ENCODE measurements at regions not wholly inside any gene's neighbourhood (a gene's known extent, or its start where the extent isn't known, plus 50 kb on each side); places are given as distances from the start of the nearest gene placed in this dataset.
A peak's percentile ranks its signal among the peaks of the same experiment; 100 is the strongest.

DNA sequence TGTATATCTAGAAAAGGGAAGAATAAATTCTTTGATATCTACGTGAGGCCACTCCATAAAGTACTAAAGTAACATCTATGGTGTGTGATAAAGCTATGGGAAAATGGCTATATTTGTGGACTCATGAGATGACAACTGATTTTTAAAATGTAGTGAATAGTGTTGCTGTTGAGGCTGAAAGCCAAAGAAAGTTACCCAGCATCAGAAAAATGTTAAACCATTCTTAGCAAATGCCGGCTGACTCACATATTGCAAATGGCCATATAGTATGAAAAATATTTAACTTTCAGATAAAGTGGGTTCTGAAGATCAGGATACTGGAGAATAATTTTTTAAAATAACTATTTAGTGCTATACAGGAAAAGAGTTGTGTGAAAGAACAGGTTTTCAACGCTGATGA is 129.9 kb upstream of the GRIK2 start:
- no peak for DNase-seq
- H3K4me3 ChIP-seq = no peak overlapping the region
- no peaks in the 10 kb centered on the region for H3K4me1 ChIP-seq
- H3K36me3 ChIP-seq = no peaks in the 10 kb centered on the region
- TF ChIP-seq POLR2A (IDR thresholded peaks at IDR 0.05) (no peak), POLR2AphosphoS5 (IDR thresholded peaks at IDR 0.05) (no peak), EP300 (IDR thresholded peaks at IDR 0.05) (no peak)
- TF ChIP-seq, protein P1, sequence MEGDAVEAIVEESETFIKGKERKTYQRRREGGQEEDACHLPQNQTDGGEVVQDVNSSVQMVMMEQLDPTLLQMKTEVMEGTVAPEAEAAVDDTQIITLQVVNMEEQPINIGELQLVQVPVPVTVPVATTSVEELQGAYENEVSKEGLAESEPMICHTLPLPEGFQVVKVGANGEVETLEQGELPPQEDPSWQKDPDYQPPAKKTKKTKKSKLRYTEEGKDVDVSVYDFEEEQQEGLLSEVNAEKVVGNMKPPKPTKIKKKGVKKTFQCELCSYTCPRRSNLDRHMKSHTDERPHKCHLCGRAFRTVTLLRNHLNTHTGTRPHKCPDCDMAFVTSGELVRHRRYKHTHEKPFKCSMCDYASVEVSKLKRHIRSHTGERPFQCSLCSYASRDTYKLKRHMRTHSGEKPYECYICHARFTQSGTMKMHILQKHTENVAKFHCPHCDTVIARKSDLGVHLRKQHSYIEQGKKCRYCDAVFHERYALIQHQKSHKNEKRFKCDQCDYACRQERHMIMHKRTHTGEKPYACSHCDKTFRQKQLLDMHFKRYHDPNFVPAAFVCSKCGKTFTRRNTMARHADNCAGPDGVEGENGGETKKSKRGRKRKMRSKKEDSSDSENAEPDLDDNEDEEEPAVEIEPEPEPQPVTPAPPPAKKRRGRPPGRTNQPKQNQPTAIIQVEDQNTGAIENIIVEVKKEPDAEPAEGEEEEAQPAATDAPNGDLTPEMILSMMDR (IDR thresholded peaks at IDR 0.05) = no peak
- intact Hi-C loops (cut with DNase I; ENCODE audit: low total_unique reads) = no loop called here
- H3K9me3 ChIP-seq = peaks cover 0 to 13% (median 5%) of the 10 kb centered on the region in 4 donors
- H3K27me3 ChIP-seq = no peaks in the 10 kb centered on the region
- WGBS, 5 donors = 81 to 88% (median 82%) methylated on average over 3 of the region's 3 CpGs
- no peak overlapping the region for H3K27ac ChIP-seq

DNA sequence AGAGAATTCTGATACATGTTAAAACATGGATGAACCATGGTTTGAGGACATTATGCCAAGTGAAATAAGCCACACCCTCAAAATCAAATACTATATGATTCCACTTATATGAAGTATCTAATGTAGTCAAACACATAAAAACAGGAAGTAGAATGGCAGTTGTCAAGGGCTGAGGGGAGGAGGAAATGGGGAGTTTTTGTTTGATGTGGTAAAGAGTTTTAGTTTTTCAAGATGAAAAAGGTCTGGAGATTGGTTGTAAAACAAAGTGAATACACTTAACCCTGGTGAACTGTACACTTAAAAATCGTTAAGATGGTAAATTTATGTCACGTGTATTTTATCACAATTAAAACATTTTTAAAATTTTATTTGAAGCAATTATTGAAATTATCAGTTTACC is 127.4 kb upstream of the GRIK2 start:
- H3K9me3 ChIP-seq = peaks cover 0 to 20% (median 13%) of the 10 kb centered on the region in 4 donors
- H3K4me1 ChIP-seq = no peaks in the 10 kb centered on the region
- H3K27ac ChIP-seq = no peak overlapping the region
- H3K27me3 ChIP-seq = no peaks in the 10 kb centered on the region
- WGBS, 5 donors = 51 to 71% (median 64%) methylated on average over 2 of the region's 2 CpGs
- H3K36me3 ChIP-seq = no peaks in the 10 kb centered on the region
- peak in 1 of 2 donors; percentile 16 for DNase-seq
- H3K4me3 ChIP-seq = no peak overlapping the region
- TF ChIP-seq EP300 (IDR thresholded peaks at IDR 0.05) (no peak), POLR2A (IDR thresholded peaks at IDR 0.05) (no peak), POLR2AphosphoS5 (IDR thresholded peaks at IDR 0.05) (no peak)
- TF ChIP-seq, protein P1 (IDR thresholded peaks at IDR 0.05) = no peak
- intact Hi-C loops (cut with DNase I; ENCODE audit: low total_unique reads) = no loop called here

DNA sequence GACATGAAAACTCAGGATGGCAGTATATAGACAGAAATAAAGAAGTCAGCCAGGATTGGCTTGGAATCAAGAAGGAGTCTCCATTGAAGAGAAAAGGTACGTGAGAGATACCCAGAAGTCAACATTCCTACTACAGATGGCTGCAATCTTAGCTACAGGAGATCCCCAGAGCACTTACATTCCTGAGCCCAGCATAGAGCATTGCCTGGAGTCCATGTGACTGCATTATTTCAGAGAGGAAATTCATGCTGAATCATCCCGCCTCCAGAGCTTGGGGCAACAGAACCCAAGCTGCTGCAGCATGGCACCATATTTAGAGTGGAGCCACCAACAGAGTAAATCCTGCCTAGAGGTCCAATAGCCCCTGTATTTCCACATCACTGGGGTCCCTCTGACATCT is 125.0 kb upstream of the GRIK2 start:
- TF ChIP-seq, protein P1 (IDR thresholded peaks at IDR 0.05) = no peak
- TF ChIP-seq EP300 (IDR thresholded peaks at IDR 0.05) = no peak
- Histone ChIP-seq H3K9me3 (peaks cover 0 to 20% (median 15%) of the 10 kb centered on the region in 4 donors), H3K4me1 (no peaks in the 10 kb centered on the region), H3K36me3 (no peaks in the 10 kb centered on the region), H3K27me3 (no peaks in the 10 kb centered on the region), H3K4me3 (no peak overlapping the region), H3K27ac (no peak overlapping the region)
- DNase-seq = no peak
- intact Hi-C loops (cut with DNase I; ENCODE audit: low total_unique reads) = no loop called here
- 62 to 80% (median 69%) methylated on average over 2 of the region's 2 CpGs for WGBS, 5 donors

DNA sequence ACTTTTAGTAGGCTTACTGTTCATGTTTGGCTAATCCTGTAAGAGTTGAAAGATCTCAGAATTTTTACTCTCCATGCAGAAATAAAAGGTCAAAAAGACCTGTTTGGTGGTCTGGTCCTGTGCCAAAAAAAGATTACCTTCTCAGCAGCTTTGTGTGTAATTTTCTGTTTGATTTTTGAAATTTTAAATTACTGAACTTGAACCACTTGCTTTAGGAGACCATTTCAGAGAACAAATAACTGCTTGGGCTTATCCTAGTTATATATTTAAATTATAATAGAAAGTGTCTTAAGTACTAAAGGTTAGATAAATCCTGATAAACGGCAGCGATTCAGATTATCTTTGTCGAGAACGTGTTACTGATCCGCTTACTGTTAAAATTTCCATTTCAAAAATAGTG is 118.3 kb upstream of the GRIK2 start:
- intact Hi-C loops (cut with DNase I; ENCODE audit: low total_unique reads) = no loop called here
- Histone ChIP-seq H3K9me3 (peaks cover 0 to 6% (median 3%) of the 10 kb centered on the region in 4 donors), H3K4me3 (no peak overlapping the region), H3K27ac (no peak overlapping the region), H3K4me1 (no peaks in the 10 kb centered on the region), H3K27me3 (no peaks in the 10 kb centered on the region), H3K36me3 (no peaks in the 10 kb centered on the region)
- no peak for DNase-seq
- 79 to 90% (median 82%) methylated on average over 5 of the region's 5 CpGs for WGBS, 5 donors
- TF ChIP-seq EP300 (IDR thresholded peaks at IDR 0.05) (no peak), POLR2AphosphoS5 (IDR thresholded peaks at IDR 0.05) (no peak), POLR2A (IDR thresholded peaks at IDR 0.05) (no peak)
- TF ChIP-seq, protein P1 (IDR thresholded peaks at IDR 0.05) = no peak
